Trophoblast cell (in vitro differentiated cells and primary cell): ENCODE measurements at regions not wholly inside any gene's neighbourhood (a gene's known extent, or its start where the extent isn't known, plus 50 kb on each side); places are given as distances from the start of the nearest gene placed in this dataset.

Experiments
- DNase-seq, 2 donors: peaks; one replicate each; pipeline ENCODE4 v3.0.0-alpha.2; 2016
- H2AFZ ChIP-seq: 2 replicates; pipeline ENCODE4 v1.6.1; 2013; ENCODE audit warnings: low read length, moderate library complexity, mild to moderate bottlenecking; ENCODE audit not compliant: insufficient read depth, poor library complexity
- H2AK5ac ChIP-seq: 2 replicates; pipeline ENCODE4 v1.6.1; 2013; ENCODE audit warnings: mild to moderate bottlenecking, low read length
- H2BK120ac ChIP-seq: 2 replicates; pipeline ENCODE4 v1.6.1; 2013; ENCODE audit warnings: low read length, mild to moderate bottlenecking, moderate library complexity; ENCODE audit not compliant: insufficient read depth, poor library complexity
- H2BK12ac ChIP-seq: 2 replicates; pipeline ENCODE4 v1.6.1; 2013; ENCODE audit warnings: mild to moderate bottlenecking, low read length, moderate library complexity
- H2BK5ac ChIP-seq: 2 replicates; pipeline ENCODE4 v1.6.1; 2013; ENCODE audit warnings: low read length, low read depth, moderate library complexity, mild to moderate bottlenecking; ENCODE audit not compliant: poor library complexity
- H3K14ac ChIP-seq: 2 replicates; pipeline ENCODE4 v1.6.1; 2013; ENCODE audit warnings: mild to moderate bottlenecking, low read length
- H3K18ac ChIP-seq: 2 replicates; pipeline ENCODE4 v1.6.1; 2013; ENCODE audit warnings: mild to moderate bottlenecking, low read length
- H3K23ac ChIP-seq: 2 replicates; pipeline ENCODE4 v1.6.1; 2013; ENCODE audit warnings: low read length
- H3K27ac ChIP-seq: 2 replicates; pipeline ENCODE4 v1.5.1; 2013; ENCODE audit warnings: low read depth, mild to moderate bottlenecking, inconsistent platforms, low read length, moderate library complexity
- H3K27me3 ChIP-seq: 2 replicates; pipeline ENCODE4 v1.6.1; 2013; ENCODE audit warnings: inconsistent platforms, mild to moderate bottlenecking, low read length, moderate library complexity; ENCODE audit not compliant: insufficient read depth
- H3K36me3 ChIP-seq, 2 experiments: 1 replicate in 1 of 2; 2 replicates in 1 of 2; pipeline ENCODE4 v1.6.1; 2013; ENCODE audit warnings: low read length in 2 of 2, mild to moderate bottlenecking in 2 of 2, moderate library complexity in 1 of 2; ENCODE audit not compliant: insufficient read depth in 2 of 2, control insufficient read depth in 1 of 2
- H3K4ac ChIP-seq: 2 replicates; pipeline ENCODE4 v1.6.1; 2013; ENCODE audit warnings: low read depth, mild to moderate bottlenecking, low read length, moderate library complexity
- H3K4me1 ChIP-seq, 2 experiments: 1 replicate in 1 of 2; 2 replicates in 1 of 2; pipeline ENCODE4 v1.6.1; 2013; ENCODE audit warnings: low read length in 2 of 2, mild to moderate bottlenecking in 2 of 2, moderate library complexity in 1 of 2; ENCODE audit not compliant: insufficient read depth in 2 of 2, control insufficient read depth in 1 of 2
- H3K4me2 ChIP-seq: 2 replicates; pipeline ENCODE4 v1.6.1; 2013; ENCODE audit warnings: inconsistent platforms, mild to moderate bottlenecking, low read length, moderate library complexity
- H3K4me3 ChIP-seq: 2 replicates; pipeline ENCODE4 v1.5.1; 2013; ENCODE audit warnings: mild to moderate bottlenecking, low read depth, low read length, inconsistent platforms
- H3K79me1 ChIP-seq: one replicate; pipeline ENCODE4 v1.6.1; 2013; ENCODE audit warnings: low read length
- H3K79me2 ChIP-seq: 2 replicates; pipeline ENCODE4 v1.6.1; 2013; ENCODE audit warnings: low read length, mild to moderate bottlenecking; ENCODE audit not compliant: control insufficient read depth, insufficient read depth, poor library complexity
- H3K9ac ChIP-seq: 2 replicates; pipeline ENCODE4 v1.6.1; 2013; ENCODE audit warnings: mild to moderate bottlenecking, low read length
- H3K9me3 ChIP-seq: 2 replicates; pipeline ENCODE4 v1.6.1; 2013; ENCODE audit warnings: low read depth, mild to moderate bottlenecking, control low read depth, inconsistent platforms, low read length; ENCODE audit not compliant: insufficient read depth
- H4K12ac ChIP-seq: 2 replicates; pipeline ENCODE4 v1.6.1; 2013; ENCODE audit warnings: low read depth, mild to moderate bottlenecking, low read length, moderate library complexity
- H4K8ac ChIP-seq: 2 replicates; pipeline ENCODE4 v1.6.1; 2013; ENCODE audit warnings: low read depth, mild to moderate bottlenecking, low read length, moderate library complexity
- H4K91ac ChIP-seq: one replicate; pipeline ENCODE4 v1.6.1; 2013; ENCODE audit warnings: low read depth, mild to moderate bottlenecking, low read length, moderate library complexity
- WGBS: extraction: QIAGEN DNeasy Blood & Tissue Kit; methylation state at CpG from one replicate; pipeline ENCODE4 v1.1.7; 2013; ENCODE audit warnings: missing lambda C conversion rate; ENCODE audit not compliant: insufficient read length, insufficient coverage; ENCODE audit errors: extremely low coverage; 5-methylcytosine and 5-hydroxymethylcytosine counted together

DNA sequence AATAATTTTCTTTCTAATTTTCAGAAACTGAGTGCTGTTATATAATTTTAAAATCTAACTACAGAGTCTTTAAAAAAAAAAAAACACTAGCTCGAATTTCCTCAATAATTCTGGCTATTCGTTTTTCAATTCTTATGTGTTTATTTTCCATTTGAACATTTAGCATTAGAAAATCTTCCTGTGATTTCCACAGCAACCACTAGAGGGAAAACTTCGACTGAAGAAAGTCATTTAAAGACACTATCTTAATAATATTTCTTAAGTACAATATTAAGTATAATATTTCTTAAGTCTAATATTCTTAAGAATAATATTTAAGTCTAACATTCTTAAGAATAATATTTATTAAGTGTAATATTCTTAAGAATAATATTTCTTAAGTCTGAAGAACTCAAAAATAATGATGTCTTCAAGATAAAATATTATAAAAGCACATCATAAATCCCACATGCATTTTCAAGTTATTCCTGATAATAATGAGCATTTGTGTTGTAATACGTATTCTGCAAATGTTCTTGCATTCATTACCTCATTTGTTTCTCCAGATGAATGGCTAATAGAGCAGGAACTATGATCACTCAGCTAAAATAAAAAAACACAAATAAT lies 118.4 kb upstream of the WDR17 start:
- peak in 1 of 2 donors; percentile 72 for DNase-seq
- Histone ChIP-seq H3K36me3 (no peaks in the 10 kb centered on the region), H3K27me3 (no peaks in the 10 kb centered on the region), H3K18ac (no peak overlapping the region), H3K9me3 (no peaks in the 10 kb centered on the region), H3K79me1 (no peaks in the 10 kb centered on the region), H2BK12ac (no peak overlapping the region), H3K9ac (no peak overlapping the region), H3K4me1 (no peaks in the 10 kb centered on the region), H3K4me2 (no peak overlapping the region), H4K91ac (no peak overlapping the region), H4K8ac (no peak overlapping the region), H3K27ac (no peak overlapping the region), H3K4ac (no peak overlapping the region), H3K79me2 (no peaks in the 10 kb centered on the region), H3K4me3 (no peak overlapping the region), H2AK5ac (no peak overlapping the region), H3K14ac (no peak overlapping the region), H2BK5ac (no peak overlapping the region), H4K12ac (no peak overlapping the region), H2AFZ (no peak overlapping the region), H3K23ac (no peak overlapping the region), H2BK120ac (no peak overlapping the region)
- WGBS: no CpG with 5 or more reads among the region's 4 CpGs

- Histone ChIP-seq H2AFZ (no peak overlapping the region), H4K12ac (no peak overlapping the region), H3K4me3 (no peak overlapping the region), H3K18ac (no peak overlapping the region), H3K79me2 (no peaks in the 10 kb centered on the region), H3K9ac (no peak overlapping the region), H3K9me3 (no peaks in the 10 kb centered on the region), H2BK5ac (no peak overlapping the region), H3K79me1 (no peaks in the 10 kb centered on the region), H2BK120ac (no peak overlapping the region), H3K27me3 (no peaks in the 10 kb centered on the region), H3K14ac (no peak overlapping the region), H3K4ac (no peak overlapping the region), H4K8ac (no peak overlapping the region), H3K4me2 (no peak overlapping the region), H2AK5ac (no peak overlapping the region), H3K4me1 (no peaks in the 10 kb centered on the region), H3K36me3 (no peaks in the 10 kb centered on the region), H3K27ac (no peak overlapping the region), H2BK12ac (no peak overlapping the region), H4K91ac (no peak overlapping the region), H3K23ac (no peak overlapping the region)
- WGBS: no CpG with 5 or more reads among the region's 1 CpG
- DNase-seq: peak in 1 of 2 donors; percentile 20
Observed at GRCh38 chr4:175951794-175952193, 113.8 kb upstream of the WDR17 start.

DNA sequence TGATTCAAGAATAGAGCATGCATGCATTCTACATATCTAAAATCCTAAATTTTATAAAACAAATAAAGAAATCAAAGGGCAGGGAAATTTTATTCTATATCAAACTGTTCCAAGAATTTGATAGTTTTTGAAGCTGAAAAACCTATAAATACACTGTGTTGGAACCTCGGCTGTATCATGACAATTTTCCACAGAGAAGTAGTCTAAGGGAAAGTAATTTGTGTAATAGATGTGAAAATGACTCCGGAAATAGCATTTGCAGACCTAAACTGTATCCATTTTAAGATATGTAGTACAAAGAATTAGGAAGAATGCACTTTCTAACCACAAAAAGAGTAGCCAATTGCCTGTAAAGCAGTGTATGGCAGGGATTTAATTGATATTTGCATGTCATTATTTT lies 112.5 kb upstream of the WDR17 start:
- no peak overlapping the region for H2BK12ac ChIP-seq
- no peak overlapping the region for H2BK5ac ChIP-seq
- H3K79me2 ChIP-seq: no peaks in the 10 kb centered on the region
- no peak overlapping the region for H3K14ac ChIP-seq
- WGBS: no CpG with 5 or more reads among the region's 2 CpGs
- DNase-seq: no peak
- H3K36me3 ChIP-seq: no peaks in the 10 kb centered on the region
- no peak overlapping the region for H2AK5ac ChIP-seq
- H3K9ac ChIP-seq: no peak overlapping the region
- no peak overlapping the region for H4K12ac ChIP-seq
- no peak overlapping the region for H3K18ac ChIP-seq
- no peak overlapping the region for H3K4me2 ChIP-seq
- no peaks in the 10 kb centered on the region for H3K27me3 ChIP-seq
- no peak overlapping the region for H3K4me3 ChIP-seq
- no peaks in the 10 kb centered on the region for H3K4me1 ChIP-seq
- no peak overlapping the region for H4K8ac ChIP-seq
- H2BK120ac ChIP-seq: no peak overlapping the region
- no peak overlapping the region for H4K91ac ChIP-seq
- no peak overlapping the region for H3K4ac ChIP-seq
- no peaks in the 10 kb centered on the region for H3K9me3 ChIP-seq
- H3K23ac ChIP-seq: no peak overlapping the region
- H3K27ac ChIP-seq: no peak overlapping the region
- no peaks in the 10 kb centered on the region for H3K79me1 ChIP-seq
- H2AFZ ChIP-seq: no peak overlapping the region

GRCh38 chr4:175953960-175954521 lies 111.6 kb upstream of the WDR17 start:
- Histone ChIP-seq H2AFZ (no peak overlapping the region), H3K14ac (no peak overlapping the region), H3K23ac (no peak overlapping the region), H3K79me1 (no peaks in the 10 kb centered on the region), H3K4me1 (no peaks in the 10 kb centered on the region), H4K8ac (no peak overlapping the region), H3K9me3 (no peaks in the 10 kb centered on the region), H4K12ac (no peak overlapping the region), H3K79me2 (no peaks in the 10 kb centered on the region), H3K9ac (no peak overlapping the region), H3K4me2 (no peak overlapping the region), H3K27me3 (no peaks in the 10 kb centered on the region), H3K36me3 (no peaks in the 10 kb centered on the region), H3K4ac (no peak overlapping the region), H3K4me3 (no peak overlapping the region), H3K27ac (no peak overlapping the region), H2BK5ac (no peak overlapping the region), H2AK5ac (no peak overlapping the region), H2BK12ac (no peak overlapping the region), H4K91ac (no peak overlapping the region), H2BK120ac (no peak overlapping the region), H3K18ac (no peak overlapping the region)
- no peak for DNase-seq
- no CpG with 5 or more reads among the region's 5 CpGs for WGBS
